ENCODE measurements at regions not wholly inside any gene's neighbourhood (a gene's known extent, or its start where the extent isn't known, plus 50 kb on each side); places are given as distances from the start of the nearest gene placed in this dataset.

DNA sequence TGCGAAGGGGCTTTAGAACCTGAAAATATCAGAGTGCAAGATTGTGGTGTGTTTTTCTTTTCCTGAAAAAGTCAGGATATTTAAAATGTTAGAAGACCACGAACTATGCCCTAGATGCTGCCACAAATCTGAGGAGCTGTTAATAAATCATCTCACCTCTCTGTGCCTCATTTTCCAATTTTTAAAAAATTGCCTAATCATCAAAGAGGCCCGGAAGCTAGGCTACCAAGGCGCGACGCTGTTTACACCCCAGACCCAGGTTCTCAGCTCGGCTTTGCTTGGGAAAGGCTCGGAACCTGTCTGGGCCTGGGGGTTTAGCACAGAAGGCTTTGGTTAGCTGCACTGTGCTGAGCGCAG is 409.6 kb downstream of the BCOR start:
- POLR2A ChIA-PET (ENCODE audit: unreplicated experiment), result no interaction called here
- no peaks in the 10 kb centered on the region for H3F3A ChIP-seq (ENCODE audit: low read length, unreplicated experiment)

DNA sequence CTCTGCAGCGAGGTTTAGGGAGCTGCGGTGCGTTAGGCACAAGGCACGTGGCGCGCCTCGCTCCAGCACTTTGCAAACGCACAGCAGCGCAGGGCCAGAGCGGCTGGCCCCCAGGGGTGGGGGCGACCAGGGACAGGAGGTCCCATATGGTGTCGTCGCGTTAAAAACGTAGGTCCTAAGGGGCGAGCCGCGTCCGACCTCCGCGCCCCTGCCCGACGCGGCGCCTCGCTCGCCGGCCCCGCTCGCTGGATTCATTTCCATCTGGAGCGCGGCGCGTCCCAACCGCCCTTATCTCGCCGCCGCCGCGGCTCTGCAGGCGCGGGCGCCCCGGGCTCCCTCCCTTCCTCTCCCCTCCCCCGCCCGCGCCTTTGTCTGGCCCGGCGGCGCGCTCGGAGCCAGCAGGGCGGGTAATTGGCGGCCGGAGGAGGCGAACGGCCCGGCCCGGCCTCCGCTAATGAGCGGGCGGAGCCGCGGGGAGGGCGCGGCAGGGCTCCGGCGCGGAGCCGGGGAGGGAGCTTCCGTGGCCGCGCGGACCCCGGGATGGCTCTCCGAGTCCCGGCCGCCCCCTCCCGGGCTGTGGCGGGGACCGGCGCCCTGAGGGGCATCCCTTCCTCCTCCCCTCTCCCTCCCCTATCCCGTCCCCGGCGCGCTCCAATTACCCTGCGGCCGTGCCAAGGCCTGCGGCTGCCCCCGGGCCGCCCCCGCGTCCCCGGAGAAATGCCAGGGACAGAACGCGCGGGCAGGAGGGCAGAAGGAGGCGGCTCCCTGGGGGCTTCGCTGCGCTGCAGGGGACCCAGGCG is 409.0 kb downstream of the BCOR start:
- Histone ChIP-seq H3K27ac (ENCODE audit: low read length) (no peak overlapping the region), H3K9ac (ENCODE audit: low read length) (no peak overlapping the region)

More for the DNA sequence above, 409.6 kb downstream of the BCOR start:
- Histone ChIP-seq H3K27me3 (ENCODE audit: low read length) (peaks cover 9% of the 10 kb centered on the region; the same call in 1 of the 2 replicates), H3K79me2 (ENCODE audit: low read length) (no peaks in the 10 kb centered on the region), H3K9ac (ENCODE audit: low read length) (no peak overlapping the region), H3K4me3 (ENCODE audit: low read length) (peak overlapping the region; percentile 65), H3K4me1 (ENCODE audit: insufficient read depth, low read length) (no peaks in the 10 kb centered on the region), H3K9me3 (ENCODE audit: low read length) (no peaks in the 10 kb centered on the region), H3K4me2 (ENCODE audit: low read length) (peak overlapping the region; percentile 89), H3K9me2 (replicated peaks; ENCODE audit: low read length) (no peaks in the 10 kb centered on the region), H3K27ac (ENCODE audit: low read length) (no peak overlapping the region), H2AFZ (ENCODE audit: low read length) (peak overlapping the region; percentile 75; the same call in 1 of the 2 replicates), H4K20me1 (ENCODE audit: low read length) (no peaks in the 10 kb centered on the region), H3K36me3 (ENCODE audit: low read depth, low read length) (no peaks in the 10 kb centered on the region)
- BruUV-seq (replicated peaks), result no TSS peak
- DNase-seq (no peak), ATAC-seq (no peak)
- CTCF ChIA-PET, result no interaction called here
- intact Hi-C loops (cut with micrococcal nuclease), result no loop called here
- TF ChIP-seq EZH2 (IDR thresholded peaks at IDR 0.05; ENCODE audit: low read length, unreplicated experiment) (no peak), EZH2phosphoT487 (IDR thresholded peaks at IDR 0.05; ENCODE audit: borderline replicate concordance, low read length) (no peak)
- TF ChIP-seq, protein P1, sequence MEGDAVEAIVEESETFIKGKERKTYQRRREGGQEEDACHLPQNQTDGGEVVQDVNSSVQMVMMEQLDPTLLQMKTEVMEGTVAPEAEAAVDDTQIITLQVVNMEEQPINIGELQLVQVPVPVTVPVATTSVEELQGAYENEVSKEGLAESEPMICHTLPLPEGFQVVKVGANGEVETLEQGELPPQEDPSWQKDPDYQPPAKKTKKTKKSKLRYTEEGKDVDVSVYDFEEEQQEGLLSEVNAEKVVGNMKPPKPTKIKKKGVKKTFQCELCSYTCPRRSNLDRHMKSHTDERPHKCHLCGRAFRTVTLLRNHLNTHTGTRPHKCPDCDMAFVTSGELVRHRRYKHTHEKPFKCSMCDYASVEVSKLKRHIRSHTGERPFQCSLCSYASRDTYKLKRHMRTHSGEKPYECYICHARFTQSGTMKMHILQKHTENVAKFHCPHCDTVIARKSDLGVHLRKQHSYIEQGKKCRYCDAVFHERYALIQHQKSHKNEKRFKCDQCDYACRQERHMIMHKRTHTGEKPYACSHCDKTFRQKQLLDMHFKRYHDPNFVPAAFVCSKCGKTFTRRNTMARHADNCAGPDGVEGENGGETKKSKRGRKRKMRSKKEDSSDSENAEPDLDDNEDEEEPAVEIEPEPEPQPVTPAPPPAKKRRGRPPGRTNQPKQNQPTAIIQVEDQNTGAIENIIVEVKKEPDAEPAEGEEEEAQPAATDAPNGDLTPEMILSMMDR (conservative IDR thresholded peaks at IDR 0.05; ENCODE audit: low read depth, low read length), result no peak

More for the DNA sequence above, 409.0 kb downstream of the BCOR start:
- Histone ChIP-seq H3F3A (ENCODE audit: low read length, unreplicated experiment) (no peaks in the 10 kb centered on the region), H3K9me3 (ENCODE audit: low read length) (no peaks in the 10 kb centered on the region), H2AFZ (ENCODE audit: low read length) (peak overlapping the region; percentile 75; the same call in 1 of the 2 replicates), H3K79me2 (ENCODE audit: low read length) (no peaks in the 10 kb centered on the region), H3K4me2 (ENCODE audit: low read length) (peak overlapping the region; percentile 89), H3K4me1 (ENCODE audit: insufficient read depth, low read length) (no peaks in the 10 kb centered on the region), H3K4me3 (ENCODE audit: low read length) (peak overlapping the region; percentile 65), H3K36me3 (ENCODE audit: low read depth, low read length) (no peaks in the 10 kb centered on the region), H3K9me2 (replicated peaks; ENCODE audit: low read length) (no peaks in the 10 kb centered on the region), H3K27me3 (ENCODE audit: low read length) (peaks cover 9% of the 10 kb centered on the region; the same call in 1 of the 2 replicates), H4K20me1 (ENCODE audit: low read length) (no peaks in the 10 kb centered on the region)
- POLR2A ChIA-PET (ENCODE audit: unreplicated experiment), result no interaction called here
- DNase-seq, result peak; percentile 50
- no TSS peak for BruUV-seq (replicated peaks)
- intact Hi-C loops (cut with micrococcal nuclease), result no loop called here
- CTCF ChIA-PET, result no interaction called here
- ATAC-seq, result peak; percentile 80
- no peak for TF ChIP-seq EZH2 (IDR thresholded peaks at IDR 0.05; ENCODE audit: low read length, unreplicated experiment)
- TF ChIP-seq EZH2phosphoT487 (IDR thresholded peaks at IDR 0.05; ENCODE audit: borderline replicate concordance, low read length), result no peak
- TF ChIP-seq, protein P1 (conservative IDR thresholded peaks at IDR 0.05; ENCODE audit: low read depth, low read length), result no peak
